Endothelial cell of umbilical vein (primary cell): ENCODE measurements at regions not wholly inside any gene's neighbourhood (a gene's known extent, or its start where the extent isn't known, plus 50 kb on each side); places are given as distances from the start of the nearest gene placed in this dataset.

Source experiments
- BruUV-seq: library from RNA; stranded (reverse); fragments of 400-500 nt; replicated peaks from 2 replicates; lab custom pipeline; 2021; lab: Mats Ljungman, UMichigan
- CTCF ChIA-PET: fragments of 300-600, 350-600 bp; sonication (Branson Sonifier 250); formaldehyde crosslinking; loops from one replicate; lab custom pipeline; 2021; ENCODE audit warnings: antibody characterized with exemption, inconsistent platforms; lab: Charles Lee
- POLR2A ChIA-PET: fragments of 300-600, 350-600 bp; sonication (Branson Sonifier 250); formaldehyde crosslinking; loops from one replicate; lab custom pipeline; 2021; ENCODE audit warnings: antibody characterized with exemption, inconsistent platforms; lab: Charles Lee
- DNase-seq: peaks from one replicate; pipeline ENCODE4 v3.0.0-alpha.2; 2011; ENCODE audit warnings: low read depth, low spot score
- FAIRE-seq: peaks from 2 replicates; lab custom pipeline; 2011; peaks lifted over from hg19 to GRCh38; lab: Jason Lieb, UNC
- H2AFZ ChIP-seq: 2 replicates; pipeline ENCODE4 v1.6.0; 2012; ENCODE audit warnings: low read depth, low read length, control low read depth, inconsistent platforms
- H3K27ac ChIP-seq: 2 replicates; pipeline ENCODE4 v1.5.1; 2011; ENCODE audit warnings: low read depth, mild to moderate bottlenecking, control low read depth, low read length, moderate library complexity; ENCODE audit not compliant: insufficient read depth
- H3K27me3 ChIP-seq, 2 experiments: 2 replicates each; pipeline versions ENCODE4 v1.6.0 to v1.6.1; 2011; ENCODE audit warnings: low read length in 2 of 2, mixed read lengths in 1 of 2; ENCODE audit not compliant: control insufficient read depth in 2 of 2, insufficient read depth in 2 of 2
- H3K36me3 ChIP-seq, 2 experiments: 2 replicates in 1 of 2; 3 replicates in 1 of 2; pipeline ENCODE4 v1.5.1; 2011; ENCODE audit warnings: low read length in 2 of 2, mild to moderate bottlenecking in 1 of 2, moderate library complexity in 1 of 2; ENCODE audit not compliant: control insufficient read depth in 2 of 2, insufficient read depth in 2 of 2; ENCODE audit errors: extremely low read depth in 1 of 2
- H3K4me1 ChIP-seq: 3 replicates; pipeline ENCODE4 v1.5.1; 2011; ENCODE audit warnings: mild to moderate bottlenecking, low read length; ENCODE audit not compliant: control insufficient read depth, insufficient read depth; ENCODE audit errors: extremely low read depth
- H3K4me2 ChIP-seq: 2 replicates; pipeline ENCODE4 v1.6.1; 2011; ENCODE audit warnings: low read length, control low read depth, mixed read lengths; ENCODE audit not compliant: insufficient read depth
- H3K4me3 ChIP-seq, 3 experiments: fragments of 200-600 bp in 1 of 3; sonication (generic), shearing (Covaris generic) in 1 of 3; replicated peaks in 1 of 3; 2 replicates each; pipeline ENCODE4 v1.5.1; 2011 to 2016; ENCODE audit warnings: control low read depth in 3 of 3, low read length in 3 of 3, mild to moderate bottlenecking in 2 of 3, inconsistent platforms in 1 of 3, low read depth in 1 of 3, moderate library complexity in 1 of 3; ENCODE audit not compliant: insufficient read depth in 1 of 3
- H3K79me2 ChIP-seq: 2 replicates; pipeline ENCODE4 v1.6.0; 2012; ENCODE audit warnings: low read length, inconsistent platforms; ENCODE audit not compliant: control insufficient read depth, insufficient read depth
- H3K9ac ChIP-seq: replicated peaks from 2 replicates; pipeline ENCODE3; 2011; ENCODE audit warnings: low read length, control low read depth; ENCODE audit not compliant: insufficient read depth; ENCODE audit errors: extremely low read depth
- H3K9me1 ChIP-seq: replicated peaks from 3 replicates; pipeline ENCODE4 v1.6.0; 2011; ENCODE audit warnings: mild to moderate bottlenecking, low read length; ENCODE audit not compliant: control insufficient read depth, insufficient read depth; ENCODE audit errors: extremely low read depth
- H3K9me3 ChIP-seq: replicated peaks from 2 replicates; pipeline ENCODE4 v1.5.1; 2012; ENCODE audit warnings: low read length, inconsistent platforms; ENCODE audit not compliant: control insufficient read depth, insufficient read depth
- H4K20me1 ChIP-seq: replicated peaks from 2 replicates; pipeline ENCODE3; 2011; ENCODE audit warnings: mild to moderate bottlenecking, low read length; ENCODE audit not compliant: control insufficient read depth, insufficient read depth; ENCODE audit errors: extremely low read depth
- EZH2 ChIP-seq: IDR thresholded peaks from 2 replicates; pipeline ENCODE4 v1.6.1; 2012; ENCODE audit warnings: borderline replicate concordance, low read depth, mild to moderate bottlenecking, moderate library complexity, low read length, inconsistent platforms; ENCODE audit not compliant: severe bottlenecking
- FOS ChIP-seq: IDR thresholded peaks from 2 replicates; pipeline ENCODE4 v1.6.1; 2011; ENCODE audit warnings: mild to moderate bottlenecking, low read length, moderate library complexity, borderline replicate concordance; ENCODE audit not compliant: insufficient read depth
- GATA2 ChIP-seq: IDR thresholded peaks from 2 replicates; pipeline ENCODE4 v1.7.0; 2011; ENCODE audit warnings: low read depth, mild to moderate bottlenecking, moderate library complexity, mixed read lengths, low read length; ENCODE audit not compliant: insufficient read length, insufficient read depth
- JUN ChIP-seq: IDR thresholded peaks from 2 replicates; pipeline ENCODE4 v1.6.1; 2011; ENCODE audit warnings: borderline replicate concordance, low read depth; ENCODE audit not compliant: insufficient read length, insufficient read depth
- MYC ChIP-seq: IDR thresholded peaks from one replicate; pipeline ENCODE4 v1.6.1; 2011; ENCODE audit warnings: mild to moderate bottlenecking, low read depth, low read length
- POLR2A ChIP-seq: IDR thresholded peaks from 2 replicates; pipeline ENCODE4 v1.6.1; 2012; ENCODE audit warnings: low read depth, mild to moderate bottlenecking, control low read depth, low read length
- POLR2AphosphoS5 ChIP-seq: IDR thresholded peaks from 2 replicates; pipeline ENCODE4 v1.6.1; 2012; ENCODE audit warnings: low read depth, mild to moderate bottlenecking, control low read depth, low read length, moderate library complexity; ENCODE audit not compliant: insufficient read depth
- dilution Hi-C: fragments of 300-500 bp; cut with MboI; formaldehyde crosslinking; loops from one replicate; pipeline ENCODE4 v1.15.0; 2019; ENCODE audit warnings: low sequenced_read_pairs; ENCODE audit not compliant: extremely low pct_ligation_motif_present
- intact Hi-C: fragments of 100-400 bp; cut with micrococcal nuclease; formaldehyde crosslinking; loops from one replicate; pipeline ENCODE4 v1.10.0; 2022
- TF ChIP-seq, protein P1 (sequence below), 2 donors: IDR thresholded peaks; 1 replicate in 1 of 2; 2 replicates in 1 of 2; pipeline ENCODE4 v1.5.1; 2011; ENCODE audit warnings: low read length in 2 of 2, mild to moderate bottlenecking in 2 of 2, moderate library complexity in 2 of 2, control low read depth in 1 of 2, inconsistent platforms in 1 of 2, low read depth in 1 of 2; ENCODE audit not compliant: insufficient read depth in 1 of 2; ENCODE audit errors: extremely low read depth in 1 of 2
- TF ChIP-seq, protein P2 (sequence below): IDR thresholded peaks from 2 replicates; pipeline ENCODE4 v1.6.1; 2011; ENCODE audit not compliant: insufficient read depth, insufficient read length

GRCh38 chr6:12485837-12486236, 195.7 kb downstream of the EDN1 start:
- intact Hi-C loops = loop anchor here (10.0 kb wide), 1 partner anchor 721 kb away; no protein-coding TSS in a partner anchor
- Histone ChIP-seq H4K20me1 (no peaks in the 10 kb centered on the region), H3K27ac (no peak overlapping the region), H3K4me2 (no peak overlapping the region), H3K4me3 (no peak overlapping the region), H3K9me1 (no peaks in the 10 kb centered on the region), H3K4me1 (peaks cover 58% of the 10 kb centered on the region), H3K9ac (no peak overlapping the region), H3K79me2 (no peaks in the 10 kb centered on the region), H2AFZ (no peak overlapping the region), H3K9me3 (no peaks in the 10 kb centered on the region), H3K36me3 (no peaks in the 10 kb centered on the region), H3K27me3 (no peaks in the 10 kb centered on the region)
- DNase-seq = no peak
- CTCF ChIA-PET = interaction anchor here (1.0 to 5.3 kb wide), 4 partner anchors 17 to 187 kb away, joined by 3 to 58 read pairs (median 36); no protein-coding TSS in a partner anchor
- no peak for FAIRE-seq
- no peak for TF ChIP-seq POLR2AphosphoS5
- no peak for TF ChIP-seq MYC
- TF ChIP-seq GATA2 = no peak
- TF ChIP-seq FOS = no peak
- TF ChIP-seq, protein P1, sequence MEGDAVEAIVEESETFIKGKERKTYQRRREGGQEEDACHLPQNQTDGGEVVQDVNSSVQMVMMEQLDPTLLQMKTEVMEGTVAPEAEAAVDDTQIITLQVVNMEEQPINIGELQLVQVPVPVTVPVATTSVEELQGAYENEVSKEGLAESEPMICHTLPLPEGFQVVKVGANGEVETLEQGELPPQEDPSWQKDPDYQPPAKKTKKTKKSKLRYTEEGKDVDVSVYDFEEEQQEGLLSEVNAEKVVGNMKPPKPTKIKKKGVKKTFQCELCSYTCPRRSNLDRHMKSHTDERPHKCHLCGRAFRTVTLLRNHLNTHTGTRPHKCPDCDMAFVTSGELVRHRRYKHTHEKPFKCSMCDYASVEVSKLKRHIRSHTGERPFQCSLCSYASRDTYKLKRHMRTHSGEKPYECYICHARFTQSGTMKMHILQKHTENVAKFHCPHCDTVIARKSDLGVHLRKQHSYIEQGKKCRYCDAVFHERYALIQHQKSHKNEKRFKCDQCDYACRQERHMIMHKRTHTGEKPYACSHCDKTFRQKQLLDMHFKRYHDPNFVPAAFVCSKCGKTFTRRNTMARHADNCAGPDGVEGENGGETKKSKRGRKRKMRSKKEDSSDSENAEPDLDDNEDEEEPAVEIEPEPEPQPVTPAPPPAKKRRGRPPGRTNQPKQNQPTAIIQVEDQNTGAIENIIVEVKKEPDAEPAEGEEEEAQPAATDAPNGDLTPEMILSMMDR (IDR thresholded peaks at IDR 0.05; ENCODE audit: extremely low read depth in 1 of 2, insufficient read depth in 1 of 2, low read depth in 1 of 2, low read length in 2 of 2) = no peak
- no peak for TF ChIP-seq JUN
- no peak for TF ChIP-seq POLR2A
- TF ChIP-seq EZH2 = no peak
- TF ChIP-seq, protein P2, sequence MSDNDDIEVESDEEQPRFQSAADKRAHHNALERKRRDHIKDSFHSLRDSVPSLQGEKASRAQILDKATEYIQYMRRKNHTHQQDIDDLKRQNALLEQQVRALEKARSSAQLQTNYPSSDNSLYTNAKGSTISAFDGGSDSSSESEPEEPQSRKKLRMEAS = no peak
- dilution Hi-C loops = loop anchor here (25.0 kb wide), 2 partner anchors 101 to 199 kb away; partner anchors contain the start of gene EDN1
- BruUV-seq = no TSS peak
- POLR2A ChIA-PET = no interaction called here
